WI38 (cell line): ENCODE measurements at regions not wholly inside any gene's neighbourhood (a gene's known extent, or its start where the extent isn't known, plus 50 kb on each side); places are given as distances from the start of the nearest gene placed in this dataset.

Source experiments
- H3K4me3 ChIP-seq: 2 replicates; pipeline ENCODE4 v1.5.1; 2011; ENCODE audit warnings: low read depth, mild to moderate bottlenecking, control low read depth, low read length
- CTCF ChIP-seq: IDR thresholded peaks from 2 replicates; pipeline ENCODE4 v1.5.1; 2012; ENCODE audit warnings: low read depth, mild to moderate bottlenecking, control low read depth, low read length

GRCh38 chr22:26931471-26931870 lies 274.1 kb downstream of the MIAT start:
- TF ChIP-seq CTCF: no peak

GRCh38 chr22:26933105-26933590 lies 275.8 kb downstream of the MIAT start:
- H3K4me3 ChIP-seq: no peak overlapping the region
- TF ChIP-seq CTCF: no peak

More at GRCh38 chr22:26931471-26931870, 274.1 kb downstream of the MIAT start:
- H3K4me3 ChIP-seq: no peak overlapping the region

- no peak overlapping the region for H3K4me3 ChIP-seq
- TF ChIP-seq CTCF: no peak
Measured at GRCh38 chr22:26937213-26937612, 279.8 kb downstream of the MIAT start.

GRCh38 chr22:26939466-26939865 lies 282.1 kb downstream of the MIAT start:
- H3K4me3 ChIP-seq: no peak overlapping the region
- no peak for TF ChIP-seq CTCF

GRCh38 chr22:26941896-26942636 lies 284.7 kb downstream of the MIAT start:
- H3K4me3 ChIP-seq: no peak overlapping the region
- TF ChIP-seq CTCF: no peak

GRCh38 chr22:26942637-26942957 lies 285.2 kb downstream of the MIAT start:
- H3K4me3 ChIP-seq: no peak overlapping the region
- TF ChIP-seq CTCF: no peak

- no peak for TF ChIP-seq CTCF
- H3K4me3 ChIP-seq: no peak overlapping the region
Measured at GRCh38 chr22:26945565-26945964, 288.2 kb downstream of the MIAT start.
